ENCODE measurements at regions not wholly inside any gene's neighbourhood (a gene's known extent, or its start where the extent isn't known, plus 50 kb on each side); places are given as distances from the start of the nearest gene placed in this dataset.

- ChIA-PET CTCF (ENCODE audit: low intra/inter-chr PET ratio) (no interaction called here), POLR2A (no interaction called here)
- Histone ChIP-seq H3K27ac (ENCODE audit: extremely low read depth, low read depth, low read length) (no peak overlapping the region), H3K27me3 (ENCODE audit: control insufficient read depth in 2 of 2, insufficient read depth in 2 of 2, low read length in 2 of 2) (no peaks in the 10 kb centered on the region), H3K4me2 (ENCODE audit: insufficient read depth, low read length) (no peak overlapping the region), H3K36me3 (ENCODE audit: control insufficient read depth, insufficient read depth, low read length) (no peaks in the 10 kb centered on the region), H4K20me1 (replicated peaks; ENCODE audit: control insufficient read depth, insufficient read depth, low read length) (no peaks in the 10 kb centered on the region), H3K9me1 (ENCODE audit: control insufficient read depth, insufficient read depth, low read length) (no peaks in the 10 kb centered on the region), H3K4me3 (no peak overlapping the region), H2AFZ (ENCODE audit: low read depth, low read length) (no peak overlapping the region), H3K79me2 (ENCODE audit: control insufficient read depth, insufficient read depth, low read length) (no peaks in the 10 kb centered on the region), H3K9ac (ENCODE audit: insufficient read depth in 1 of 2, low read depth in 2 of 2, low read length in 2 of 2) (no peak overlapping the region), H3K9me3 (replicated peaks; ENCODE audit: control insufficient read depth, insufficient read depth, low read depth, low read length) (no peaks in the 10 kb centered on the region), H3K4me1 (replicated peaks in 1 of 2; ENCODE audit: control insufficient read depth in 2 of 2, insufficient read depth in 2 of 2, low read length in 2 of 2) (no peaks in the 10 kb centered on the region)
- in situ Hi-C loops (cut with MboI) (no loop called here), intact Hi-C loops (cut with micrococcal nuclease) (no loop called here)
- no CpG with 5 or more reads among the region's 1 CpG for WGBS (ENCODE audit: insufficient coverage, low coverage, missing lambda C conversion rate)
- FAIRE-seq (no peak), ATAC-seq (no peak), DNase-seq (ENCODE audit: extremely low read depth in 1 of 4, low spot score in 3 of 4) (no peak)
- TF ChIP-seq TEAD2 (tag; IDR thresholded peaks at IDR 0.05) = no peak
- TF ChIP-seq DACH1 (IDR thresholded peaks at IDR 0.05; ENCODE audit: partially characterized antibody) = no peak
- no peak for TF ChIP-seq ZBTB8A (IDR thresholded peaks at IDR 0.05; ENCODE audit: partially characterized antibody)
- no peak for TF ChIP-seq MLX (CRISPR knock-in tag; conservative IDR thresholded peaks at IDR 0.05)
- no peak for TF ChIP-seq TCF3 (CRISPR knock-in tag; IDR thresholded peaks at IDR 0.05)
- TF ChIP-seq ZC3H11A (IDR thresholded peaks at IDR 0.05; ENCODE audit: low read depth, low read length) = no peak
- no peak for TF ChIP-seq NFE2 (IDR thresholded peaks at IDR 0.05; ENCODE audit: low read depth)
- no peak for TF ChIP-seq HDAC3 (IDR thresholded peaks at IDR 0.05; ENCODE audit: borderline replicate concordance, partially characterized antibody)
- no peak for TF ChIP-seq E2F1 (CRISPR knock-in tag; IDR thresholded peaks at IDR 0.05)
- no peak for TF ChIP-seq E2F6 (IDR thresholded peaks at IDR 0.05; ENCODE audit: borderline replicate concordance in 1 of 2, extremely low read depth in 1 of 2, insufficient read depth in 1 of 2, insufficient read length in 1 of 2, low read depth in 1 of 2, low read length in 1 of 2, poor library complexity in 1 of 2, severe bottlenecking in 1 of 2)
- no peak for TF ChIP-seq ZNF589 (CRISPR knock-in tag; IDR thresholded peaks at IDR 0.05; ENCODE audit: low read depth)
- no peak for TF ChIP-seq ILF3 (IDR thresholded peaks at IDR 0.05; ENCODE audit: borderline replicate concordance)
- BruUV-seq (replicated peaks) = no TSS peak
Observed at GRCh38 chr14:46136456-46136855, 515.1 kb downstream of the RPL10L start.
